ENCODE measurements at regions not wholly inside any gene's neighbourhood (a gene's known extent, or its start where the extent isn't known, plus 50 kb on each side); places are given as distances from the start of the nearest gene placed in this dataset.

GRCh38 chr2:122590524-122590923, 835.1 kb downstream of the TSN start:
- no peak for DNase-seq (ENCODE audit: low spot score)
- H3K4me3 ChIP-seq, result no peak overlapping the region
- no peak for TF ChIP-seq CTCF (IDR thresholded peaks at IDR 0.05)
- no peak overlapping the region for H3K27ac ChIP-seq

GRCh38 chr2:122595065-122595464, 839.6 kb downstream of the TSN start:
- H3K4me3 ChIP-seq, result no peak overlapping the region
- no peak for DNase-seq (ENCODE audit: low spot score)
- TF ChIP-seq CTCF (IDR thresholded peaks at IDR 0.05), result no peak
- H3K27ac ChIP-seq, result no peak overlapping the region

- no peak for TF ChIP-seq CTCF (IDR thresholded peaks at IDR 0.05)
- no peak overlapping the region for H3K4me3 ChIP-seq
- H3K27ac ChIP-seq, result no peak overlapping the region
- DNase-seq (ENCODE audit: low spot score), result no peak
Observed at GRCh38 chr2:122596598-122596997, 841.1 kb downstream of the TSN start.

GRCh38 chr2:122598784-122599183, 843.3 kb downstream of the TSN start:
- TF ChIP-seq CTCF (IDR thresholded peaks at IDR 0.05), result no peak
- no peak overlapping the region for H3K27ac ChIP-seq
- no peak for DNase-seq (ENCODE audit: low spot score)
- H3K4me3 ChIP-seq, result no peak overlapping the region

GRCh38 chr2:122610948-122611609, 855.6 kb downstream of the TSN start:
- H3K27ac ChIP-seq, result no peak overlapping the region
- no peak for DNase-seq (ENCODE audit: low spot score)
- no peak for TF ChIP-seq CTCF (IDR thresholded peaks at IDR 0.05)
- no peak overlapping the region for H3K4me3 ChIP-seq

- TF ChIP-seq CTCF (IDR thresholded peaks at IDR 0.05), result no peak
- Histone ChIP-seq H3K27ac (no peak overlapping the region), H3K4me3 (no peak overlapping the region)
- DNase-seq (ENCODE audit: low spot score), result no peak
Observed at GRCh38 chr2:122622934-122623333, 867.5 kb downstream of the TSN start.

- H3K27ac ChIP-seq, result no peak overlapping the region
- no peak overlapping the region for H3K4me3 ChIP-seq
- DNase-seq (ENCODE audit: low spot score), result no peak
- no peak for TF ChIP-seq CTCF (IDR thresholded peaks at IDR 0.05)
Observed at GRCh38 chr2:122627388-122627787, 871.9 kb downstream of the TSN start.
